PFSK-1 (cell line): ENCODE measurements at regions not wholly inside any gene's neighbourhood (a gene's known extent, or its start where the extent isn't known, plus 50 kb on each side); places are given as distances from the start of the nearest gene placed in this dataset.

Experiments
- FOXP2 ChIP-seq: optimal IDR thresholded peaks from 2 replicates; pipeline ENCODE3; 2011; ENCODE audit warnings: borderline replicate concordance, control low read depth, inconsistent platforms; ENCODE audit not compliant: insufficient read depth; ENCODE audit errors: extremely low read length, extremely low read depth
- POLR2AphosphoS5 ChIP-seq: IDR thresholded peaks from 2 replicates; pipeline ENCODE4 v1.6.1; 2012; ENCODE audit warnings: low read depth, mild to moderate bottlenecking, control low read depth, low read length, moderate library complexity
- SIN3A ChIP-seq: IDR thresholded peaks from 2 replicates; pipeline ENCODE4 v1.6.1; 2012; ENCODE audit warnings: mild to moderate bottlenecking, low read length, moderate library complexity, borderline replicate concordance; ENCODE audit not compliant: insufficient read depth
- TAF1 ChIP-seq: IDR thresholded peaks from 2 replicates; pipeline ENCODE4 v1.6.1; 2012; ENCODE audit warnings: low read length, control low read depth, borderline replicate concordance; ENCODE audit not compliant: insufficient read depth
- TF ChIP-seq, protein P1 (sequence below), 2 experiments: IDR thresholded peaks; 2 replicates each; pipeline versions ENCODE4 v1.6.1 to v1.8.0; 2011 to 2012; ENCODE audit warnings: low read depth in 2 of 2, low read length in 2 of 2, control low read depth in 1 of 2, inconsistent platforms in 1 of 2, mild to moderate bottlenecking in 1 of 2, moderate library complexity in 1 of 2; ENCODE audit not compliant: insufficient read depth in 1 of 2

- TF ChIP-seq POLR2AphosphoS5 (no peak), TAF1 (no peak), SIN3A (no peak), FOXP2 (no peak)
- TF ChIP-seq, protein P1, sequence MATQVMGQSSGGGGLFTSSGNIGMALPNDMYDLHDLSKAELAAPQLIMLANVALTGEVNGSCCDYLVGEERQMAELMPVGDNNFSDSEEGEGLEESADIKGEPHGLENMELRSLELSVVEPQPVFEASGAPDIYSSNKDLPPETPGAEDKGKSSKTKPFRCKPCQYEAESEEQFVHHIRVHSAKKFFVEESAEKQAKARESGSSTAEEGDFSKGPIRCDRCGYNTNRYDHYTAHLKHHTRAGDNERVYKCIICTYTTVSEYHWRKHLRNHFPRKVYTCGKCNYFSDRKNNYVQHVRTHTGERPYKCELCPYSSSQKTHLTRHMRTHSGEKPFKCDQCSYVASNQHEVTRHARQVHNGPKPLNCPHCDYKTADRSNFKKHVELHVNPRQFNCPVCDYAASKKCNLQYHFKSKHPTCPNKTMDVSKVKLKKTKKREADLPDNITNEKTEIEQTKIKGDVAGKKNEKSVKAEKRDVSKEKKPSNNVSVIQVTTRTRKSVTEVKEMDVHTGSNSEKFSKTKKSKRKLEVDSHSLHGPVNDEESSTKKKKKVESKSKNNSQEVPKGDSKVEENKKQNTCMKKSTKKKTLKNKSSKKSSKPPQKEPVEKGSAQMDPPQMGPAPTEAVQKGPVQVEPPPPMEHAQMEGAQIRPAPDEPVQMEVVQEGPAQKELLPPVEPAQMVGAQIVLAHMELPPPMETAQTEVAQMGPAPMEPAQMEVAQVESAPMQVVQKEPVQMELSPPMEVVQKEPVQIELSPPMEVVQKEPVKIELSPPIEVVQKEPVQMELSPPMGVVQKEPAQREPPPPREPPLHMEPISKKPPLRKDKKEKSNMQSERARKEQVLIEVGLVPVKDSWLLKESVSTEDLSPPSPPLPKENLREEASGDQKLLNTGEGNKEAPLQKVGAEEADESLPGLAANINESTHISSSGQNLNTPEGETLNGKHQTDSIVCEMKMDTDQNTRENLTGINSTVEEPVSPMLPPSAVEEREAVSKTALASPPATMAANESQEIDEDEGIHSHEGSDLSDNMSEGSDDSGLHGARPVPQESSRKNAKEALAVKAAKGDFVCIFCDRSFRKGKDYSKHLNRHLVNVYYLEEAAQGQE (IDR thresholded peaks at IDR 0.05; ENCODE audit: insufficient read depth in 1 of 2, low read depth in 2 of 2, low read length in 2 of 2), result no peak
Measured at GRCh38 chr6:129759796-129760605, 50.0 kb upstream of the ARHGAP18 start.
